ENCODE measurements at regions not wholly inside any gene's neighbourhood (a gene's known extent, or its start where the extent isn't known, plus 50 kb on each side); places are given as distances from the start of the nearest gene placed in this dataset.

GRCh38 chr21:23644768-23645167 is 1962.5 kb downstream of the MRPL39 start:
- TF ChIP-seq CTCF (IDR thresholded peaks at IDR 0.05) (no peak), POLR2A (IDR thresholded peaks at IDR 0.05) (no peak)
- WGBS, 2 donors, result 83 to 90% methylated on average over 2 of the region's 2 CpGs
- intact Hi-C loops (cut with DNase I; ENCODE audit: low total_unique reads), result no loop called here

GRCh38 chr21:23639721-23640120 is 1967.6 kb downstream of the MRPL39 start:
- intact Hi-C loops (cut with DNase I; ENCODE audit: low total_unique reads), result no loop called here
- no peak for TF ChIP-seq POLR2A (IDR thresholded peaks at IDR 0.05)
- no peak for TF ChIP-seq CTCF (IDR thresholded peaks at IDR 0.05)
- 73 to 83% methylated on average over 2 of the region's 2 CpGs for WGBS, 2 donors
- H3K4me3 ChIP-seq (ENCODE audit: low read depth, poor library complexity, severe bottlenecking), result no peak overlapping the region
- no peak for DNase-seq (ENCODE audit: low spot score in 2 of 2)

More at GRCh38 chr21:23644768-23645167, 1962.5 kb downstream of the MRPL39 start:
- no peak overlapping the region for H3K4me3 ChIP-seq (ENCODE audit: low read depth, poor library complexity, severe bottlenecking)
- DNase-seq (ENCODE audit: low spot score in 2 of 2), result no peak

- no peak overlapping the region for H3K4me3 ChIP-seq (ENCODE audit: low read depth, poor library complexity, severe bottlenecking)
- WGBS, 2 donors, result 50 to 54% methylated on average over 1 of the region's 1 CpG
- intact Hi-C loops (cut with DNase I; ENCODE audit: low total_unique reads), result no loop called here
- no peak for TF ChIP-seq CTCF (IDR thresholded peaks at IDR 0.05)
- TF ChIP-seq POLR2A (IDR thresholded peaks at IDR 0.05), result no peak
- DNase-seq (ENCODE audit: low spot score in 2 of 2), result no peak
Measured at GRCh38 chr21:23638131-23638695, 1969.1 kb downstream of the MRPL39 start.

DNA sequence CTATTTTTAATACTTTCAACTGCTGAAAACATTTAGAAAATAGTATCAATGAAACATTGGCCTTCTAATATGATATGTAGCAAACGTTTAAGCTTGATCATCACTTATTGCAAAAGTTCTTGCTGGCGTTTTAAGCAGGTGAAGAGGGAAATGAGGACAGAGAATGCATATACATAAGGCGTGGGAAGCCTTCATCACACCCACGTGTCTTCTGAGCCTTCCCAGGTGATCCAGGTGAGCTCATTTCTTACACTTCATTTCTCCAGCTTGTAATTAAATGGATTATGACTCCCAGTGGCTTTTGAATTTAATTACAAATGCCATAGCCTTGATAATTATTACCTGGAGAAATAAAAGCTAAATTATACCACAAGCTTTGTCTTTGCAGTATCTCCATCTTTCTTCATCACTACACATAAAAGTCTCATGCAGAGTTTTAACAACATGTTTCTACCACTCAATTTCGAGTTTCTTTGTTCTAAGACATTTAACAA is 1973.8 kb downstream of the MRPL39 start:
- WGBS, 2 donors, result 56% methylated on average over 5 of the region's 5 CpGs
- TF ChIP-seq POLR2A (IDR thresholded peaks at IDR 0.05), result no peak
- no peak for TF ChIP-seq CTCF (IDR thresholded peaks at IDR 0.05)
- DNase-seq (ENCODE audit: low spot score in 2 of 2), result no peak
- intact Hi-C loops (cut with DNase I; ENCODE audit: low total_unique reads), result no loop called here
- H3K4me3 ChIP-seq (ENCODE audit: low read depth, poor library complexity, severe bottlenecking), result no peak overlapping the region

- no peak for DNase-seq (ENCODE audit: low spot score in 2 of 2)
- WGBS, 2 donors, result 60 to 62% methylated on average over 3 of the region's 3 CpGs
- intact Hi-C loops (cut with DNase I; ENCODE audit: low total_unique reads), result no loop called here
- TF ChIP-seq CTCF (IDR thresholded peaks at IDR 0.05) (no peak), POLR2A (IDR thresholded peaks at IDR 0.05) (no peak)
- H3K4me3 ChIP-seq (ENCODE audit: low read depth, poor library complexity, severe bottlenecking), result no peak overlapping the region
Measured at GRCh38 chr21:23624281-23624680, 1983.0 kb downstream of the MRPL39 start.

GRCh38 chr21:23613014-23613413 is 1994.3 kb downstream of the MRPL39 start:
- DNase-seq (ENCODE audit: low spot score in 2 of 2), result no peak
- no peak overlapping the region for H3K4me3 ChIP-seq (ENCODE audit: low read depth, poor library complexity, severe bottlenecking)
- no peak for TF ChIP-seq POLR2A (IDR thresholded peaks at IDR 0.05)
- no peak for TF ChIP-seq CTCF (IDR thresholded peaks at IDR 0.05)
- intact Hi-C loops (cut with DNase I; ENCODE audit: low total_unique reads), result no loop called here
- 53 to 64% methylated on average over 4 of the region's 4 CpGs for WGBS, 2 donors

All from lower leg skin (tissue), 4 donors.